Activated T-cell treated with anti-CD3 and anti-CD28 coated beads, Interleukin-2, amount 50 U/mL, for 4 hours (primary cell): ENCODE measurements at regions not wholly inside any gene's neighbourhood (a gene's known extent, or its start where the extent isn't known, plus 50 kb on each side); places are given as distances from the start of the nearest gene placed in this dataset.
"Not testable (repeated sequence)": the region's sequence is repeated elsewhere in the genome, so short reads cannot be mapped to it uniquely, and the experiment has no call there.

Source experiments
- ATAC-seq, 2 donors: fragments of 200-7000 bp; cut with Tn5 transposase; one replicate each; pipeline ENCODE4 v1.10.0; 2021
- DNase-seq: peaks from one replicate; pipeline ENCODE4 v3.0.0-alpha.2; 2020
- H3K27me3 Mint-ChIP-seq: one replicate; pipeline ENCODE4 v1.8.0; 2021; ENCODE audit warnings: low read depth, mixed read lengths
- H3K36me3 Mint-ChIP-seq: one replicate; pipeline ENCODE4 v1.8.0; 2022; ENCODE audit warnings: mixed read lengths; ENCODE audit not compliant: insufficient read depth
- H3K4me1 Mint-ChIP-seq: one replicate; pipeline ENCODE4 v1.8.0; 2021; ENCODE audit warnings: low read depth, mixed read lengths
- H3K4me3 Mint-ChIP-seq: one replicate; pipeline ENCODE4 v1.8.0; 2021; ENCODE audit warnings: mild to moderate bottlenecking, moderate library complexity, mixed read lengths
- H3K9me3 Mint-ChIP-seq: one replicate; pipeline ENCODE4 v1.8.0; 2021; ENCODE audit warnings: mixed read lengths

DNA sequence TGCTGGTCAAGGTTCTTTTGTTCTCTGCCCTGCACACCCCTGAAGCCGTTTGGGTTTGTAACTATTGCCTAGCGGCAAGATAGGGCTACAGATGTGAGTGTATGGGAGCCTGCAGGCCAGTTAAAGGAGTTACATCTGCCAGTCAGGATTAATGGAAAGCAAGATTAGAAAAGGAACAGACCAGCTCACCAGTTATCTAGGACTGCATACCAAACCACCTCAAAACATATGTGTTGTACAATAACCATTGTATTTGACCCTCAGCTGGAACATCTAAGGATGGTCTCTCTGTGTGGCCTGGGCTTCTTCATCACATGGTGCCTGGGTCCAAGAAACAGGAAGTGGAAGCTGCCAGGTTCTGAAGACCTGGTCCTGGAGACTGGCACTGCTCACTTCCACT, 52.5 kb upstream of the FBXO28 start:
- Mint-ChIP-seq H3K9me3 (no peaks in the 10 kb centered on the region), H3K36me3 (no peaks in the 10 kb centered on the region), H3K27me3 (no peaks in the 10 kb centered on the region), H3K4me1 (peaks cover 8% of the 10 kb centered on the region), H3K4me3 (no peak overlapping the region)
- ATAC-seq (no peak), DNase-seq (no peak)

- ATAC-seq (no peak), DNase-seq (no peak)
- Mint-ChIP-seq H3K36me3 (no peaks in the 10 kb centered on the region), H3K9me3 (no peaks in the 10 kb centered on the region), H3K27me3 (no peaks in the 10 kb centered on the region), H3K4me3 (no peak overlapping the region), H3K4me1 (peaks cover 3% of the 10 kb centered on the region)
These were observed 53.9 kb upstream of the FBXO28 start for GRCh38 chr1:224059897-224060427.

GRCh38 chr1:224058303-224058702, 55.6 kb upstream of the FBXO28 start:
- no peaks in the 10 kb centered on the region for H3K36me3 Mint-ChIP-seq

DNA sequence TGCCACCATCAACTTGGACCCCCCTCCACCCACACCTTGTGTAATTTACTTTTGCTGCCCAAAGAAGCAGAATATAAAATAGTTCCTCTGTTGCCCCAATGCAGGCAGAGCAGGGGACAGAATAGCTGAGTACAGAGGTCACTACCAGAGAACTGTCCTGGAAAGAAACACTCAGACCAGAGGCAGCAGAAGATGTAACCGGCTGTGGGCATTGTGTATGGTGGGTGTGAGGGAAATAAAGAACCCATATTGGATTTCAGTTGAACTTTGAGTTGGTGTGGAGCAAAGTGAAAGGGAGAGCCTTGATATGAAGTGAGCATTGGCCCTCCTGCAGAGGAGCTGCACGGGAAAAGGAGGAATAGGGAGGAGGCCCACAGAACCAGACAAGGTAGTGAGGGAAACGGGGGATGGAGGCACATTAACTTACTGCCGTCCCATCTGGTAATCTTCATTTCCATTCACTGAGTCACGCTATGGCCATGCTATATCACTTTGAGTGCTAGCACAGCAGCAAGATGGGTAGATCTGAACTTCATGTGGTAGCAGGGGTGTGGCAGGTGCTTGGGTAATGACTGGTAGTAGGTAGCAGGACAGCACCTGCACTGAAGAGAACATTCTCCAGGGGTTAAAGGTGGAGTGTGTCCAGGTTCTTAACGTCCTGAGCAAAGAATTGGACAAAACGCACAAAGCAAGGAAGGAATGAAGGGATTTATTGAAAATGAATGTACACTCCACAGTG, 56.3 kb upstream of the FBXO28 start:
- DNase-seq, result no peak
- H3K27me3 Mint-ChIP-seq, result no peaks in the 10 kb centered on the region

More at GRCh38 chr1:224058303-224058702, 55.6 kb upstream of the FBXO28 start:
- H3K4me3 Mint-ChIP-seq, result no peak overlapping the region
- no peaks in the 10 kb centered on the region for H3K9me3 Mint-ChIP-seq
- no peaks in the 10 kb centered on the region for H3K27me3 Mint-ChIP-seq
- ATAC-seq, result no peak
- no peak for DNase-seq
- no peaks in the 10 kb centered on the region for H3K4me1 Mint-ChIP-seq

DNA sequence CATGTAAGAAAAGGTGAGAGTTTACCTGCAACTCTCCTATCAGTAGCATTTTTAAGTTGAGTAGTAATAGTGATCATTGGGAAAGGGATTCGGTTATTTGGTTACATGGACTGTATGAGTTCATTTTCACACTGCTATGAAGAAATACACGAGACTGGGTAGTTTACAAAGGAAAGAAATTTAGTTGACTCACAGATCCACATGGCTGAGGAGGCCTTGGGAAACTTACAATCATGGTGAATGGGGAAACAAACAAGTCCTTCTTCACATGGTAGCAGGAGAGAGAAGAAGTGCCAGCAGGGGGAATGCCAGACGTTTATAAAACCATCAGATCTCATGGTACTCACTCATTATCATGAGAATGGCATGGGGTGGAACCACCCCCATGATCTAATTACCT, 59.3 kb upstream of the FBXO28 start:
- Mint-ChIP-seq H3K9me3 (no peaks in the 10 kb centered on the region), H3K36me3 (no peaks in the 10 kb centered on the region), H3K27me3 (peaks cover 2% of the 10 kb centered on the region), H3K4me1 (no peaks in the 10 kb centered on the region), H3K4me3 (no peak overlapping the region)
- ATAC-seq (no peak), DNase-seq (no peak)

More for the DNA sequence above, 56.3 kb upstream of the FBXO28 start:
- Mint-ChIP-seq H3K4me3 (no peak overlapping the region), H3K36me3 (no peaks in the 10 kb centered on the region), H3K4me1 (no peaks in the 10 kb centered on the region), H3K9me3 (no peaks in the 10 kb centered on the region)
- no peak for ATAC-seq

- DNase-seq (no peak), ATAC-seq (no peak)
- peaks cover 3% of the 10 kb centered on the region for H3K27me3 Mint-ChIP-seq
- no peaks in the 10 kb centered on the region for H3K36me3 Mint-ChIP-seq
- H3K4me3 Mint-ChIP-seq, result no peak overlapping the region
- no peaks in the 10 kb centered on the region for H3K4me1 Mint-ChIP-seq
- no peaks in the 10 kb centered on the region for H3K9me3 Mint-ChIP-seq
These were observed 59.9 kb upstream of the FBXO28 start for GRCh38 chr1:224054012-224054411.

GRCh38 chr1:224053456-224053855, 60.5 kb upstream of the FBXO28 start:
- DNase-seq, result no peak
- Mint-ChIP-seq H3K4me3 (no peak overlapping the region), H3K36me3 (no peaks in the 10 kb centered on the region), H3K4me1 (no peaks in the 10 kb centered on the region), H3K27me3 (peaks cover 3% of the 10 kb centered on the region), H3K9me3 (no peaks in the 10 kb centered on the region)
- no peak for ATAC-seq

DNA sequence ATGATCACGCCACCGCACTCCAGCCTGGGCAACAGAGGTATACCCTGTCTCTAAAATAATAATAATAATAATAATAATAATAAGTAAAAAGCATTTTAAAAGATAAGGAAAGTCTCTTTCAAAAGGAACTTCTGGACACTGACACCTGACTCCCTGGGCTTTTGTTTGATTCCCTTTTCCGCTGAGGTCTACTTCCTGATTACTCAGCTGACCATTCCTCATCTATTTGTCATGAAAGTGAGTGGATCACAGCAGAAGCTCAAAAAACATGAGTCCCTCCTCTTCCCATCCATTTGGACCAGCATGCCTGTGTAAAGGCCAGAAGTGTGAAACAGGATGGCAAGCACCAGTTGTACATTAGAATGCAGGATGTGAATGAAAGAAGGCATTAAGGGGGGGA, 61.1 kb upstream of the FBXO28 start:
- peaks cover 3% of the 10 kb centered on the region for H3K27me3 Mint-ChIP-seq
- H3K9me3 Mint-ChIP-seq, result no peaks in the 10 kb centered on the region
- H3K4me3 Mint-ChIP-seq, result no peak overlapping the region
- no peaks in the 10 kb centered on the region for H3K36me3 Mint-ChIP-seq
- H3K4me1 Mint-ChIP-seq, result no peaks in the 10 kb centered on the region
- no peak for ATAC-seq
- no peak for DNase-seq

GRCh38 chr1:224051782-224052181, 62.1 kb upstream of the FBXO28 start:
- DNase-seq, H3K4me3 Mint-ChIP-seq, H3K4me1 Mint-ChIP-seq, H3K27me3 Mint-ChIP-seq, H3K36me3 Mint-ChIP-seq, ATAC-seq, H3K9me3 Mint-ChIP-seq: not testable (repeated sequence)

DNA sequence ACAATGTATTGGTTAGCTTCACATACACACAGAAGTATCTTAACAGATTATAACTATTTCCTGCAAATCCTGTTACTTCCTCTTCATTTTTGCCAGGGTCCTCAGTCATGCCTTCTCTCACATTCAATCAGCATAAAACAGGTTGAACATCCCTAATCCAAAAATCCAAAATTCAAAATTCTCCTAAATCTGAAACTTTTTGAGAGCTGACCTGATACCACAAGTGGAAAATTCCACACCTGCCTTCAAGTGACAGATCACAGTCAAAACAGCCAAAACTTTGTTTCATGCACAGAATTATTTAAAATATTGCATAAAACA, 62.9 kb upstream of the FBXO28 start:
- ATAC-seq (no peak), DNase-seq (no peak)
- H3K9me3 Mint-ChIP-seq, result no peaks in the 10 kb centered on the region
- H3K4me3 Mint-ChIP-seq, result no peak overlapping the region
- H3K27me3 Mint-ChIP-seq, result peaks cover 3% of the 10 kb centered on the region
- H3K36me3 Mint-ChIP-seq, result no peaks in the 10 kb centered on the region
- H3K4me1 Mint-ChIP-seq, result no peaks in the 10 kb centered on the region

DNA sequence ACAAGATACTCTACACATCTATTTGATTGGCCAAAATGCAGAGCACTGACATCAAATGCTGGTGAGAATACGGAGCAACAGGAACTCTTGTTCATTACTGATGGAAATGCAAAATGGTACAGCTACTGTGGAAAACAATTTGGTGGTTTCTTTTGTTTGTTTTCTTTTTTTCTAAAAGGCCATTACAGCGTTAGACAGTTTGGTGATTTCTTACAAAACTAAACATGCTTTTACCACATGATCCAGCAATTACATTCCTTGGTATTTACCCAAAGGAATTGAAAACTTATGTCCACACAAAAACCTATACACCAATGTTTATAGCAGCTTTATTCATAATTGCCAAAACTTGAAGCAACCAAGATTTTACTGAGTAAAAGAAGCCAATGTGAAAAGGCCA, 66.4 kb upstream of the FBXO28 start:
- no peaks in the 10 kb centered on the region for H3K36me3 Mint-ChIP-seq
- H3K4me1 Mint-ChIP-seq, result no peaks in the 10 kb centered on the region
- no peak overlapping the region for H3K4me3 Mint-ChIP-seq
- peaks cover 16% of the 10 kb centered on the region for H3K27me3 Mint-ChIP-seq
- no peaks in the 10 kb centered on the region for H3K9me3 Mint-ChIP-seq
- DNase-seq (no peak), ATAC-seq (no peak)

DNA sequence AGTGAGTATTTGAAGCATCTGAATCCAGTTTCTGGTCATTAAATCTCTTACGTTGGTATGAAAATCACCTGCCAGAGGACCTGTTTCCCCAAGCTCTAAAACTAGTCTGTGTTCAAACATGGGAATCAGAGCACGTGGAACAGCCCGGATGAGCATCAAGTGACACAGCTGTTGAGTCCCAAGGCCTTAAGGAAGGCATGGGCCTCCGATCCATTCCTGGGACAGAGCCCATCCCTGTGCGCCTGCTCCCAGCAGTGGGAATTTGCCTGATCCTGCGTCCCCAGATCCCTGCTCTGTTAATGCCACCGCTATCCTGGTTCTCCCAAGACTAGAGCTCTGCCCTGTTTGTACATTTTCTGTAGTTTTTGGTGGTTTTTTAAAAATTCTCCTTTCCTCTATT, 68.4 kb upstream of the FBXO28 start:
- Mint-ChIP-seq H3K4me3 (no peak overlapping the region), H3K4me1 (no peaks in the 10 kb centered on the region), H3K27me3 (peaks cover 20% of the 10 kb centered on the region), H3K36me3 (no peaks in the 10 kb centered on the region), H3K9me3 (no peaks in the 10 kb centered on the region)
- ATAC-seq (no peak), DNase-seq (no peak)

DNA sequence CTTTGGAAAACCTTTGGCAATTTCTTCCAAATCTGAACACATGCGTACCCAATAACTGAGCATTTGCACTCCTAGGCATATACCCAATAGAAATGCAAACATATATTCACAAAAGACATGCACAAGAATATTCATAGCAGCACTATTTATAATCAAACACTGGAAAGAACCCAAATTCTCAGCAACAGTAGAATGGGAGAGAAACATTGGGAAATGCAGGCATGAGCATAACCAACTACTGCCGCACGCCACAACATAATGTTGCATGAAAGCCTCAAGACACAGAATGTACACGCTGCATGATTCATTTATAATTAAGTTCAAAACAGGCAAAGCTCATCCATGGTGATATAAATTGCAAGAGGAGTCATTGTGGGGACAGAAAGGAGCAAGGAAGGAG, 69.5 kb upstream of the FBXO28 start:
- H3K9me3 Mint-ChIP-seq, result no peaks in the 10 kb centered on the region
- no peak for ATAC-seq
- DNase-seq, result no peak
- no peaks in the 10 kb centered on the region for H3K4me1 Mint-ChIP-seq
- peaks cover 17% of the 10 kb centered on the region for H3K27me3 Mint-ChIP-seq
- H3K36me3 Mint-ChIP-seq, result no peaks in the 10 kb centered on the region
- H3K4me3 Mint-ChIP-seq, result no peak overlapping the region

DNA sequence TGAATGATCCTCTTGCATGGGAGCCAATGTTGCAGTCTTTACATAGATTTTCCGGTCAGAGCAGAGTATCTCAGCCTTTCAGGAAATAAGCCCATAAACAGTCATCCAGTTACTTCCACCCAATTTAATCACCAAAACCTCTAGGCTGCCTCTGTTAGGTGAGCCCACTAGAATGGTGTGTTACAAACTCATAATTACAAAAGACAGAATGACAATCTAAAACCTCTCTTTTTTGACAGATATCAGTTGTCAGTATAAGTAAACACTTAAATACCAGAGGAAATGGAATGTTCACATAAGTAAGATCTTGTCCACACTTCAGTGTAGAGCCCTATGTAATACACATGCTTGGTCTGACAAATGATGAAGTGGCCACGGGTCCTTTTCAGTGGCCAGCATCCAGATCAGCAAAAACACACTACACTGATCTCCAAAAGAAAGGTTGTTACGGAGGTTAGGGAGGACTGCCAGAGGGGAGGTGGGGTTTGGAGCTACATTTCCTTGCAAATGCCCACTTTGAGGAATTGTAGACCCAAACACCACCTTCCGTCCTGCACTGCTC, 71.3 kb upstream of the FBXO28 start:
- no peak for DNase-seq
- Mint-ChIP-seq H3K9me3 (no peaks in the 10 kb centered on the region), H3K4me3 (no peak overlapping the region), H3K4me1 (no peaks in the 10 kb centered on the region), H3K36me3 (no peaks in the 10 kb centered on the region), H3K27me3 (peaks cover 19% of the 10 kb centered on the region)
- ATAC-seq, result peak in 1 of 2 donors; percentile 18

GRCh38 chr1:224041032-224041431, 72.9 kb upstream of the FBXO28 start:
- H3K9me3 Mint-ChIP-seq, result no peaks in the 10 kb centered on the region
- H3K4me3 Mint-ChIP-seq, result no peak overlapping the region
- DNase-seq (no peak), ATAC-seq (no peak)
- H3K36me3 Mint-ChIP-seq, result no peaks in the 10 kb centered on the region
- no peaks in the 10 kb centered on the region for H3K4me1 Mint-ChIP-seq
- peaks cover 26% of the 10 kb centered on the region for H3K27me3 Mint-ChIP-seq
